NCI-H2107 treated with DMSO at 0.1 percent for 48 hours (cell line): ENCODE measurements at regions not wholly inside any gene's neighbourhood (a gene's known extent, or its start where the extent isn't known, plus 50 kb on each side); places are given as distances from the start of the nearest gene placed in this dataset.
"Not testable (repeated sequence)": the region's sequence is repeated elsewhere in the genome, so short reads cannot be mapped to it uniquely, and the experiment has no call there.

Source experiments
- DNase-seq: peaks from one replicate; lab custom pipeline; 2025; ENCODE audit not compliant: unreplicated experiment; lab: John Stamatoyannopoulos, UW

DNA sequence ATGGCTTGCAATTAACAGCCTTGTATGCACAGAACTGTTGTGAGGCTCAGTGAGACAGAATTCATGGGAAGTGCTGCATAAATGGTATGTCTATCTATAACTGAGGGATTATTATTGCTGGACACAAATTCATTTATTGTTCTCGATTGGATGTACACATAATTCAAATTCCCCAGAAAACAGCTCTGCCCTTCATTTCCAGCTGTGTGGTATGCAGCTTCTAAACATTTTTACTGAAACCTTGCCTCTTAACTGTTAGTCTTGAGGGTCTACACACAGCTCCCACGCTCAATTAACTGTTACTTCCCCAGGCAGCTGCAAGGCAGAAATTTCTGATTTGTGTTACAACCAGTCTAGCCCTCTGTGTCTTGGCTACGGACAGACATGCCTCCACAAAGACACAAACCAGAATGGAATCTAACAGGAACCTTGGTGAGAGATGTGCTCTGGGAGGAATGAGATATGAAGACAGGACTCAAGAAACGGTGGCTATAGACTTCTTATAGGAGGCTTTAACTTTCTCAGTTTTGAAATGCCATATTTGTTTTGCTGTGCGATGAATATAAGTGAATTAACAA is 139.7 kb upstream of the TBL1XR1 start:
- no peak for DNase-seq

DNA sequence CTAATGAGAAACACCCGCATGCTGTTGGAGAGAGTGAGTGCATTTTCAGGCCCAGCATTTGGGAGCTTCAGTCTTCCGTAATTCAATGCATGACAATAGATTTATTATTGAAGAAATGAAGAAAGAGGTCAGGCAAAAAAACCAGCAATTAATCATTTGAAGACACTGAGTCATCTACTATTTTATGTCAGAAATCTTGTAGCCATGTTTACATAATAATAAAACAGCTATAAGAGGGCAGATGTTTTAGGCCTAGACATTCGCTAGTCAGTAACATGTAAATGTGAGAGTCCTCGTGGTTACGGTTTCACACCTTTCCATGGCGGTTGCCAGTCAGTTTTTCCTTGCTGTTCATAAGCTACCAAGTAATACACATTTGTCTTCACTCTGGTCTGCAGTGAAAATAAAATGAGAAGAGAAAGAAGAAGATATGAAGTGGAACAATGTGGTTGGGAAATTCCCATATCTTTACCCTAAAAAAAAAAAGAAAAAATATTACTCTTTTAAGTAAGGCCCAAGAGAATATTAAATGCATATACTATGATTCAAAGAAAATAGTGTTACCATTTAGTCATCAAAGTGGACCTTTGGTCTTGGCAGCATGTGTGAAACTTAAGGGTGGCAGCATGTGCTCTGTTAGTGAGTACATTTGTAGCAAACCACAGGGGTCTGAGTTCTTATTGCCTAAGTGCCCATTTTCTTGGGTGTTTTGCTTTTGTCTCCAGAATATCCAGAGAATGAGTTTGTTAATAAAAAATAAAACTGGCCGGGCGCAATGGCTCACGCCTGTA is 140.5 kb upstream of the TBL1XR1 start:
- DNase-seq: no peak

DNA sequence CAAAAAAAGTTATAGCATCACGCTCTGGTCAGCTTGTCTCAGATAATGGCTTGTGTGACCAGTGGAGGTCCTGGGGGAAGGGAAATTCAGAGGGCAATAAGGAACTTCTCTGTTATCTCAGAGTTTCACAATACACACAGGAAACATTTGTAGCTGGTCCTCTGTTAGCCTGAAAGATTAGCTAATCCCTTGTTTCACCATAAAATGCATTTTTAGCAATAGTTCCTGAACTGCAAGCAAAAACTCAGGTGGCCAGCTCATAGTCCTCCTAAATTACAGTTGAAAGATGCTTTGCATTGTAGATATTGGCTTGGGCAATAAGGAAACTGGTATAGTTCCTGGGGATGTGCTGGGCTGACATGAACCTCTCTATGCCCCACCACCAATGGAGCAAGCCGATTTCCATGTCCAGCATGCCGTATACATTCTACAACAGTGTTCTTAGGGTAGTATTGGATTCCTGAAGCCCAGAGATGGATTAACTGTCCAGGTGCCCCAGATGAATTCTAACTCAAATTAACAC is 141.5 kb upstream of the TBL1XR1 start:
- DNase-seq: no peak

DNA sequence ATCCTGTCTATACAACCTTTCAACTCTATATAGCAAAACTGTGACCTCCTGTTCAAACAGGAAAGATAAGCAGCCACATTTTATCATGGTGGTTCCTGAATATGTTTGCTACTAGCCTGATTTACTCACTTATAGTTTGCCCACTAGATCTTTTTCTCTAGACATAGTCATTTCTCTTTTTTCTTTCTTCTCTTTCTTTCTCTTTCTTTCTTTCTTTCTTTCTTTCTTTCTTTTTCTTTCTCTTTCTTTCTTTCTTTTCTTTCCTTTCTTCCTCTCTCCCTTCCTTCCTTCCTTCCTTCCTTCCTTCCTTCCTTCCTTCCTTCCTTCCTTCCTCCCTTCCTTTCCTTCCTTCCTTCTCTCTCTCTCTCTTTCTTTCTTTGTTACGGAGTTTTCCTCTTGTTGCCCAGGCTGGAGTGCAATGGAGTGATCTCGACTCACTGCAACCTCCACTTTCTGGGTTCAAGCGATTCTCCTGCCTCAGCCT is 142.0 kb upstream of the TBL1XR1 start:
- not testable (repeated sequence) for DNase-seq

- DNase-seq: no peak
Measured at GRCh38 chr3:177340243-177340830, 143.1 kb upstream of the TBL1XR1 start.

DNA sequence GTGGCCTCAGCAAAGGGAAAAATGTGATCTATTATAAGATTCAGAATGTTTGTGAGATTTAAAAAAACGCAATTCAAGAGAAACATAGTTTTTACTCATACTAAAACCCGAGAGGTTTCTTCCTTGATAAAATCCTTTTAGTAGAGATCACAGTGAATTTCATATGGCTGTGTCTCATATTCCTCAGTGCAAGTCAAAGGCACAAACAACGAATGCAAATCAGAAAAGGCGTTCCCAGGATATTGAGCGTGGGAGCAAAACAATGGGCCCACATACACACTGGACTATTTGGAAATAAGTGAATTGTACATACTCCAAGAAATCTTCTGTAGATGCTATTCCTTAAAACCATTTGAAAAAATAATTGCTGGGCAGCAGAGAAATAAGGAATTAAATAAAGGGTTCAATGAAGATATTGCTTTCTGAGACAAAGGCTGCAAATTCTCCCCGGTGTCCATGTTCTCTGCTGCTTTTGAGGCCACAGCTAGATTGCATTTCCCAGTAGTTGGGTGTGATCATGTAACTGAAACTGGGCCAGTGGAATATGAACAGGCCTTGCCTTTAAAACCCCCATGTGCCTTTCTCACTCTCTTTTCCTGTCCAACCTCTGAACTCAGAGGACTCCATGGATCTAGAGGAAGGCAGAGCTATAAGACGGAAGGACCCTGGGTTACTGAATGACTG is 144.6 kb upstream of the TBL1XR1 start:
- DNase-seq: no peak

DNA sequence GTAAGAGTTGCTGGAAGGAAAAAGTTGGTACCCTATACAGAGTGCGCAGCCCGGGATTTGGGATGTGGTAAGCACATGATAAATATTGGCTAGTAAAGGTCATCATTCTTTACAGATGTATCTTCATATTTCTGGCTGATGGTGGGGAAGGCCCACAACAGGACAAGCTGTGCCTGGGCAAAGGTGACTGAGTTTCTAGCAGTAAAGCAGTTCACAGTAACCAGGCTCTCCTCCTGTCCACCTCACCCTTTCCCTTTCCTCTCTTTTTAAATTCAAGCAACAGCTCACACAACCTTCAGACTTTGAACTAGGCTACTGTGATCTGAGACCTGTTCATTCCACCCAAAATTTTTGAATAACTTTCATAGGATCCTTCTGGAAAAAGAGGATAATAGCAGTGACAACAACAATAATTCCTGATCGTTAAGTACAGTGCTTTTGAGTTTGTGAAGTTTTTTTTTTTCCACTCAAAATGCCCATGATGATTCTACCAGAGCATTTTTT is 145.9 kb upstream of the TBL1XR1 start:
- no peak for DNase-seq

GRCh38 chr3:177345049-177345972 is 148.0 kb upstream of the TBL1XR1 start:
- peak; percentile 94 for DNase-seq

GRCh38 chr3:177345973-177346503 is 148.8 kb upstream of the TBL1XR1 start:
- DNase-seq: no peak

DNA sequence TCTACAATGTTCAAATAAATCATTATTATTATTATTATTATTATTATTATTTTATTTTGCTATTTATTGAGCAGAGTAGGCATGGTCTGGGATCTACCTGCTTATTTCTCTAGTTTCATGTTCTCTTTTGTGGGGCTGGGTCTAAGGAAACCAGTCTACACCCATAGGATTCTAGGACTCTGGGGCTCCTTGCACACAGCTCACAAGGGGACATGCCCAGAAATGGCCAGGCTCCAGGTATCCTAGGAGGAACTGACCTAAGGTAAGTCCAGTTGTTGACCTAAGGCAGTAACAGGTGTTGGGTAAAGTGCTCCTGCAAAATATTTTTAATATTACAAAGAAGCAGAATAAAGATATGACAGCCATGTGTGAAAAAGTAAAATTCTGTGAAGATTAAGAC is 149.6 kb upstream of the TBL1XR1 start:
- no peak for DNase-seq

GRCh38 chr3:177347611-177348010 is 150.3 kb upstream of the TBL1XR1 start:
- no peak for DNase-seq

GRCh38 chr3:177348974-177349373 is 151.7 kb upstream of the TBL1XR1 start:
- no peak for DNase-seq

GRCh38 chr3:177349384-177349783 is 152.1 kb upstream of the TBL1XR1 start:
- DNase-seq: no peak

DNA sequence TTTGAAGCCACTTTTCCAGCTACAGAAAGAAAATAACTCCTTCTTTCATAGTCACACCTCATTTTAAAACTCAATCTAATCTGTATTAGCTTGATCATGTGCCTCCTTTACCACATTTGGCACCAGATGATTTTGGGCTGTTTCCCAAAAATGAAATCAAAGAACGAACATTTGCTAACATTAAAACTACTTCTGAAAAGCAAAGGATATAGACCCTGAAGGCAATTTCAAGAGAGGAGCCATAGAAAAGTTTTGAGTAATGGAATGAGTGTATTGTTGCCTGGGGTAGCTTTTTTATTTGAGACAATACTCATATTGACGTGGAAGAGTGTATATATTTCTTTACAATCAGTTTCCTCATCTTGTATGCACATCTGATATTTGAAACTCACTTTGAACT is 152.8 kb upstream of the TBL1XR1 start:
- DNase-seq: no peak

DNA sequence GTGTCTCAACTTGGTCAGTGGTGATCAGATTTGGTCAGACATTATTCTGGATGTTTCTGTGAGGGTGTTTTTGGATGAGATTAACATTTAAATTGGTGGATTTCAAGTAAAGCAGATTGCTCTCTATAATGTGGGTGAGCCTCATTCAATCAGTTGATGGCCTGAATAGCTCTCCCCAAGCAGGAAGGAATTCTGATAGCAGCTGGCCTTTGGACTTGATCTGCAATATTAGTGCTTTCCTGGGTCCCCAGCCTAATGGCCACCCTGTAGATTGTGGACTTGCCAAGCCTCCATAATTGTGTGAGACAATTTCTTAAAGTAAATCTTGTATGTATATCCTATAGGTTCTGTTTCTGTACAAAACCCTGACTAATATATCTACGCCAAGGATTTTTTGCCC is 153.9 kb upstream of the TBL1XR1 start:
- no peak for DNase-seq

GRCh38 chr3:177351757-177352158 is 154.5 kb upstream of the TBL1XR1 start:
- DNase-seq: no peak

DNA sequence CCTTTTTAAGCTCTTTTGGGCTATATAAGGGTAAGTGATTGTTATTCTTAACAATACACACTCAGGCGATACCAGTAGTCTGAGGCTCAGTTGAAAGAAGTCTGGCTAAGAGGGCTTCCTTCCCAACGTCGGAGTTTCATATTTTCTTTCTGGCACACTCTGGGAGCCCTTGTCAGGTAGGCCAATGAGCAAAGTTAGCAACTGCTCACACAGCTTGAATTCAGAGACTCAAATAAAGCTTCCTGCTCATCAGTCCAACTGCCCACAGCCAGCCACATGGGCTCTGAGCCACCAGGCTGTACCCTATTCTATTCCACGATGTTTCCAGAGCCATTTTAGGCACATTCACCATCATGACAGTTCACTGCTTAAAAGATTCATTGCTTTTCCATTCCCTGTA is 155.1 kb upstream of the TBL1XR1 start:
- no peak for DNase-seq

- no peak for DNase-seq
Measured at GRCh38 chr3:177353140-177353539, 155.9 kb upstream of the TBL1XR1 start.

DNA sequence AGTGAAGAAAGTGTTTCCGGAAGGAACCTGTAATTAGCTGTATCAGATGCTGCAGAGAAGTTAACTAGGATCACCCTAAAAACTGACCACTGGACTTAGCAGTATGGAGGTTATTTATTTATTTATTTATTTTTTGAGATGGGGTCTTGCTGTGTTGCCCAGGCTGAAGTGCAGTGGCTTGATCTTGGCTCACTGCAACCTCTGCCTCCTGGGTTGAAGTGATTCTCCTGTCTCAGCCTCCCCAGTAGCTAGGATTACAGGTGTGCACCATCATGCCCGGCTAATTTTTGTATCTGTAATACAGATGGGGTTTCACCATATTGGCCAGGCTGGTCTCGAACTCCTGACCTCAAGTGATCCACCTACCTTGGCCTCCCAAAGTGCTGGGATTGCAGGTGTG is 156.6 kb upstream of the TBL1XR1 start:
- DNase-seq: not testable (repeated sequence)

GRCh38 chr3:177354466-177354865 is 157.2 kb upstream of the TBL1XR1 start:
- no peak for DNase-seq
